ENCODE measurements at regions not wholly inside any gene's neighbourhood (a gene's known extent, or its start where the extent isn't known, plus 50 kb on each side); places are given as distances from the start of the nearest gene placed in this dataset.
A peak's percentile ranks its signal among the peaks of the same experiment; 100 is the strongest.
"Not testable (repeated sequence)": the region's sequence is repeated elsewhere in the genome, so short reads cannot be mapped to it uniquely, and the experiment has no call there.

DNA sequence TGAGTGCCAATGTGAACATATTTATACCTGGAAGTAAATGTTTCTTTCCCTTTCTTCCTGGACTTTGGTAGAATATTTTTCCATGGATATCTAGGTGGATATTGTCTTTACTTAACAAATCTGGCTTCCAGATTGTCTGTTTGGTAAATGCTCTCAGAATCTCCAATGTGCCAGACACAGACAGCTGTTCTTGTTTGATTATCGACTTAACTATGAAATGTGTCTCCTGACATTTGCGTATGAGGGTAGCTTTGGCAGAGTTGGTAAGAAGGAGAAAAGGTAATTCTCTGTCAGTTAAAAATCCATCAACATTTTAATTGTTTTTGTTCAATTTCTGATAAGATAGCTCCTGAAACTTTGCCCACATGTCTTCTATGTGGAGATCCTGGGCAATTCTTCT is 196.4 kb upstream of the NUDT12 start:
- no peak for DNase-seq

- DNase-seq = no peak
These were observed 193.4 kb upstream of the NUDT12 start for GRCh38 chr5:103755974-103756373.

GRCh38 chr5:103745353-103746065 is 182.9 kb upstream of the NUDT12 start:
- DNase-seq = no peak

GRCh38 chr5:103744159-103744558 is 181.6 kb upstream of the NUDT12 start:
- peak in 1 of 3 donors; percentile 38 for DNase-seq

- DNase-seq = no peak
These were observed 180.8 kb upstream of the NUDT12 start for GRCh38 chr5:103743421-103743820.

DNA sequence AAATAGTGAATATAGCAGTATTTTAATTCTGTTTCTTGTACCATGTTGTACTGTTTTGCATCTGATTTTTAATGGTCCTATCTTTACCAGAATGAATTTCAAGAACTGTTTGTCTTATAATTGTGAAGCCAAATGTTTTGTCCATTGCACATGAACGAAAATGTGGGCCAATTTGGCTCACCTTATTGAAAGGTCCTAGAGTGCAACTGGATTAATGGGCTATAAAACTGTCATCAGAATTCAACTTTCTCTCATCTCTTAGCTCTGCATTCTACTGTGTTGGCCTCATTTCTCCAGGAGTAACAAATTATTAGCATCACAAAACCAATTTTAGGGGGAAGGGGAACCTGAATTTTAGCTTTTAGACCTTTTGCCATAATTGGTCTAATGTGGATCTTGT is 179.4 kb upstream of the NUDT12 start:
- no peak for DNase-seq

- DNase-seq = not testable (repeated sequence)
These were observed 173.8 kb upstream of the NUDT12 start for GRCh38 chr5:103736343-103736742.

DNA sequence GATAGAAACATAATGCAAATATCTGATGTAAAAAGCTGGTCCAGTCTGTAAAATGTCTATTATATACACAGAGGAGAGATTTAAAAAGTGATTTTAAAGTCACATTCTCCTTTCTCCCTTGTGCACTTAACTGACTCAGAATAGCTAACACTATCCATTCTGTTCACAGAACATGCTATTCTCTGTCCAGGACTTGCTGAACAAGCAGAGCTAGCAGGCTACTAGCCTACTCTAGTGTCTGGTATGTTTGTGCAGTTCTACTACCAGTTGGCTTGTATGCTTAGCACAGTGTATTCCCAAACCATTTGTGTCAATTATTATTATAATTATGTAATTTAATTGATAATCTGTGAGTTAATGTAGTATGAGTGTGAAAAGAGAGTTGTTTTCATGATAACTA is 161.7 kb upstream of the NUDT12 start:
- no peak for DNase-seq

DNA sequence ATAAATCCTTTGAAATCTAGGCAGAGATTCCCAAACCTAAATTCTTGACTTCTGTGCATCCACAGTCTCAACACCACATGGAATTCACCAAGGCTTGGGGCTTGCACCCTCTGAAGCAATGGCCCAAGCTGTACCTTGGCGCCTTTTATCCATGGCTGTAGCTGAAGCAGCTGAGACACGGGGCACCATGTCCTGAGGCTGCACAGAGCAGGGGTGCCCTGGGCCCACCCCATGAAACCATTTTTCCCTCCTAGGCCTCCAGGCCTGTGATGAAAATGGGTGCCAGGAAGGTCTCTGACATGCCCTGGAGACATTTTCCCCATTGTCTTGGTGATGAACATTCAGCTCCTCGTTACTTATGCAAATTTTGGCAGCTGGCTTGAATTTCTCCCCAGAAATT is 158.6 kb upstream of the NUDT12 start:
- no peak for DNase-seq

- no peak for DNase-seq
These were observed 155.5 kb upstream of the NUDT12 start for GRCh38 chr5:103718108-103718507.

- no peak for DNase-seq
These were observed 146.0 kb upstream of the NUDT12 start for GRCh38 chr5:103708601-103709000.

DNA sequence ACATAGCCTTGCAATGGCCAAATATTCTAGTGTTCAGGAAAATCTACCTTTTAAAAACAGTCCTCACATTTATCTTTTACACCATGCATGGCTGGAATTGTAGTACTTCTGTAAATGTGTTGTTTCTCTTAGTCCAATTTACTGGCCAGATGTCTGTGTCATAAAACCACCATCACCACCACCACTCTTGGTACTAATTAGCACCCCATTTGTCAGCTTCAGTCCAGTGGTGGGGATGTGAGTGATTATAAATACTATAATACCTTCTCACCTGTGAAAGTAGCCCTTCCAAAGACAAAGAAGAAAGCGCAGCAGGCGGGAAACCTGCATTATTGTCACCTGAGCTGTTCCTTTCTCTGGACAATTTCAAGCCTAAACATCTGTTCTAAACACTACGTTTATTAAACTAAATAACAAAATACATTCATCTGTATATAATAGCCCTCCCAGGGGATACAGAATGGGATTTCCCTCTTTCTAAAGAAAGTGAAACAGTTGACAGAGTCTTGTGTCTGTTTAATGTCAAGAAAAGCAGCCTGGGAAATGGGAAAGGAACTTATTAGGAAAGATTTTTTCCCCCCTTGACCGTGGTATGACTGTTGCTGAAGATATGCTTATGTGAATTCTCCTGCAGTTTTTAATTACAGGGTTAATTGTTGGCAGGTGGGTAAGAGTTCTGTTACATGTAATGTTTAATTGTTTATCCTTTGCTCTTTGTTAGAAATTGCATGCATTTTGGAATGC is 144.5 kb upstream of the NUDT12 start:
- DNase-seq = peak in 1 of 3 donors; percentile 9

DNA sequence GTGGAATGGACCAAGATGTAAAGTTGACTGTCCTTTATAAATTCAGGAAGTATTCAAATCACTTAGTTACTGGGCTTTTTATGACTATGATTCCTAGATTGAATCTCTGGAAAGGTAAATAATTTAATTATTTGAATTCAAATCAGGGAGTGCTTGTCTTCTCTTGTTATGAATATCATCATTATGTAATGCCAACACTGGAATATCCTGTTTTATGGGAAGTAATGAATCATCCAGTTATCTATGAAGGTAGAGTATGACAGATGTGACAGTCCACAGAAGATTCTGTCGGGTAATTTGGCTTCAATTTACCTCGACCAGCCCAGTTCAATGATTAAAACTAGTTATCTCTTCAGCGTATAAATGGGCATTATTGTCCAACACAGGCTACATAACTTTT is 141.0 kb upstream of the NUDT12 start:
- no peak for DNase-seq

GRCh38 chr5:103693517-103693916 is 130.9 kb upstream of the NUDT12 start:
- peak in 1 of 3 donors; percentile 21 for DNase-seq

GRCh38 chr5:103690676-103691075 is 128.1 kb upstream of the NUDT12 start:
- DNase-seq = no peak

GRCh38 chr5:103679873-103680272 is 117.3 kb upstream of the NUDT12 start:
- DNase-seq = no peak

- peak in 1 of 3 donors; percentile 64 for DNase-seq
These were observed 113.6 kb upstream of the NUDT12 start for GRCh38 chr5:103676198-103676597.

DNA sequence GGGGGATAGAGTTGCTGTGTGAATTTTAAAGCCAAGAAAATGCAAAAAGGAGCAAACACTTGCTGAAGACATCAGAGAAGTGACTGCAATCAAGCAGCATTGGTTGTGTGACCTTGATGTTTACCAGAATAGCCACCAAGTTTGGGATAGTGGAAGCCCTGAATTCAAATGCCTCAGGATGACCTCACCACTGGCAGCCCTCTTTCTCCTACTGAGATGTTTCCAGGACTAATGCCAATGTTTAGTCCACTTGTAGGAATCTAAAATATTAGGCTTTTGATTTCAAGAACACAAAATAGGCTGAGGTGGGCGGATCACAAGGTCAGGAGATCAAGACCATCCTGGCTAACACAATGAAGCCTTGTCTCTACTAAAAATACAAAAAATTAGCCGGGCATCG is 112.2 kb upstream of the NUDT12 start:
- peak in 1 of 3 donors; percentile 11 for DNase-seq

DNA sequence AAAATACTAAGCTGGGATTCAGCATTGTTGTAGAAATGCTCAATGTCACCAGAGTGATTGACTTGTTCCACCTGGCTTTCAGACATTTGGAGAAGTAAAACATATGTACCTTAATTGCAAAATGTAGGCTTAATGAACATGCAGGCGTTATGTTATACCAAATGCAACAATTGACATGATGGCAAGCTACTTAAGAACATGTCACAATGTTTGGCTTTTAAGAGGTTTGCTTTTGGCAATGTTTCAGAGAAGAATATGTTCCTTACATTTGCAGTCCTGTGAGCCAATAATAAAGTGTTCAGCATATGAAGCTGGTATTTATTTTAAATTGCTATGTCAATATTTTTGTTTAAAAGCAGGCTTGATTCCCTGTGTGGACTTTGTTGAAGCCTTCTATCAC is 111.7 kb upstream of the NUDT12 start:
- no peak for DNase-seq

- no peak for DNase-seq
These were observed 107.0 kb upstream of the NUDT12 start for GRCh38 chr5:103669615-103670014.

GRCh38 chr5:103668281-103668680 is 105.7 kb upstream of the NUDT12 start:
- DNase-seq = no peak

GRCh38 chr5:103667068-103667467 is 104.5 kb upstream of the NUDT12 start:
- peak in 1 of 3 donors; percentile 20 for DNase-seq

DNA sequence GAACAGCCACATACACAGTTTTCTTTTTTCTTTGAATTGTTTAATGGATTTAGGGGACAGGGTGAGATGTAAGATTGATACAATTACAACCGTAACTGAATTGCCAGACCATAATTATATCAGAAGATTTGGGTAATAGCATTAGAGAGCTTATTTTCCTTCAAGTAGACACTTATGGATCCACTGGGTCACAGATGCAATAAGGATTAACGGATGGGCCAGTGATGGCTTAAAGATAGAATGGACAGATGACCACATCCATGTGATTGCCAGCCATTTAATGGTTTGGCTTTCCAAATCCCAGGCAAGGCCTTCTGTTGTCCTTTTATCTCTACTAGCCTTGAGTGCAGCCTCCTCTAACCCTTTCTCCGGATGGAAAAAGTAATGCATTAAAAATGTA is 94.7 kb upstream of the NUDT12 start:
- no peak for DNase-seq

DNA sequence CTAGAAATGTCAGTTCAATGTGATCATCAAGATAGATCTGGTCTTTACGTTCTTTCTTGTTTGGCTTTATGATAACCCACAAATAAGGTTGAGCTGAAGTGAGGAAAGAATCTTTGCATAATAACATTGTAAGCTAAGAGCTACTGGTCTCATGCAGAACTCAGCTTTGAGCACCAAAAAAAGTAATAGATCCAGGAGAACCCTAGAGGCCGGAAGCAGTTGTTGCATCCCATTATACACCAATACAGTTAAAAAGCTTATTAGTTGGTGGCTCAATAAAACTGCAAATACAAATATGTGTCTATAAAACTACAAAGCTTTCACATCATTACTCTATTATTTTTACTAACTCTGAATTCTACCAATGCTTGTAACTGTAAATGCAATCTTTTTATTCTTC is 85.5 kb upstream of the NUDT12 start:
- DNase-seq = no peak
